GM12864 (cell line): ENCODE measurements at regions not wholly inside any gene's neighbourhood (a gene's known extent, or its start where the extent isn't known, plus 50 kb on each side); places are given as distances from the start of the nearest gene placed in this dataset.

Experiments
- DNase-seq: peaks from one replicate; pipeline ENCODE4 v3.0.0-alpha.2; 2011; ENCODE audit warnings: low read depth
- H3K4me3 ChIP-seq: 2 replicates; pipeline ENCODE4 v1.5.1; 2011; ENCODE audit warnings: mild to moderate bottlenecking, low read depth, low read length, control low read depth
- TF ChIP-seq, protein P1 (sequence below): IDR thresholded peaks from 2 replicates; pipeline ENCODE4 v1.5.1; 2011; ENCODE audit warnings: low read depth, mild to moderate bottlenecking, moderate library complexity, low read length, control low read depth, inconsistent platforms; ENCODE audit errors: missing control alignments

DNA sequence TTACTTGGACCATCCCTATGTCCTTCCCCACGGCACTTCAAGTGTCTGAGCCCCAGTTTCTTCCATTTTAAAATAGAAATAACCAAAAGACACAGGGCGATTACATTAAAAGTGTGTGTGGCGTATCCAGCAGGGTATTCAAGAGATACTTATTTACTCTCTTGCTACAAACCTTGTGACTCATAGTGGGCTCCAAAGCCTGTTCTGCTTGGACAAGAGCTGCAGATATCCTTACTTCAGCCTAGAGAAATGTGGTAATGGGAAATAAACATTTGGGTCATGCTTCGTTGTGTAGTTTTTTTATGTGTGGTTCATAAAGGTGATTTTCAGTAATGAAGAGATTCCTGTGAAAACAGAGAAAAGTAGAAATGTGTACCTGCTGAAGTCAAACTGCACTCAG, 288.9 kb upstream of the CDH11 start:
- no peak overlapping the region for H3K4me3 ChIP-seq
- TF ChIP-seq, protein P1, sequence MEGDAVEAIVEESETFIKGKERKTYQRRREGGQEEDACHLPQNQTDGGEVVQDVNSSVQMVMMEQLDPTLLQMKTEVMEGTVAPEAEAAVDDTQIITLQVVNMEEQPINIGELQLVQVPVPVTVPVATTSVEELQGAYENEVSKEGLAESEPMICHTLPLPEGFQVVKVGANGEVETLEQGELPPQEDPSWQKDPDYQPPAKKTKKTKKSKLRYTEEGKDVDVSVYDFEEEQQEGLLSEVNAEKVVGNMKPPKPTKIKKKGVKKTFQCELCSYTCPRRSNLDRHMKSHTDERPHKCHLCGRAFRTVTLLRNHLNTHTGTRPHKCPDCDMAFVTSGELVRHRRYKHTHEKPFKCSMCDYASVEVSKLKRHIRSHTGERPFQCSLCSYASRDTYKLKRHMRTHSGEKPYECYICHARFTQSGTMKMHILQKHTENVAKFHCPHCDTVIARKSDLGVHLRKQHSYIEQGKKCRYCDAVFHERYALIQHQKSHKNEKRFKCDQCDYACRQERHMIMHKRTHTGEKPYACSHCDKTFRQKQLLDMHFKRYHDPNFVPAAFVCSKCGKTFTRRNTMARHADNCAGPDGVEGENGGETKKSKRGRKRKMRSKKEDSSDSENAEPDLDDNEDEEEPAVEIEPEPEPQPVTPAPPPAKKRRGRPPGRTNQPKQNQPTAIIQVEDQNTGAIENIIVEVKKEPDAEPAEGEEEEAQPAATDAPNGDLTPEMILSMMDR: no peak
- no peak for DNase-seq

DNA sequence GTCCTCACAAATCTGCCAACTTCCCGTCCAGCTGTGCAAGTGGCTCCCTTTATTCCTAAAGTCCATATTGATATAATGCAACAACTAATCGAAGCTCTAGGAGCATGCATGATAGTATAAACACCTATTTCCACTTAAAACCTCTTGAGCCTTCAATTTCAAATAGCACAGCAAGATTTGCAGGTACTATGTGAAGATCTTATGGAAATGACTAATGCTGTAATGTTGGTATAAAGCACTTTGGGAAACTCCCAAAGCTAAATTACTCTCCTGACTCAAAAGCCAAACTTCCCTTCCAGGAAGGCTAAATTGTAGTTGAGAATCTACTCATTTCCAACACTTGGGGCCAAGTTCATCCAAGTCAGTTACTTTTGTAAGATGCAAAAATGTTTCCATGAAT, 287.6 kb upstream of the CDH11 start:
- H3K4me3 ChIP-seq: no peak overlapping the region
- TF ChIP-seq, protein P1: no peak
- no peak for DNase-seq

DNA sequence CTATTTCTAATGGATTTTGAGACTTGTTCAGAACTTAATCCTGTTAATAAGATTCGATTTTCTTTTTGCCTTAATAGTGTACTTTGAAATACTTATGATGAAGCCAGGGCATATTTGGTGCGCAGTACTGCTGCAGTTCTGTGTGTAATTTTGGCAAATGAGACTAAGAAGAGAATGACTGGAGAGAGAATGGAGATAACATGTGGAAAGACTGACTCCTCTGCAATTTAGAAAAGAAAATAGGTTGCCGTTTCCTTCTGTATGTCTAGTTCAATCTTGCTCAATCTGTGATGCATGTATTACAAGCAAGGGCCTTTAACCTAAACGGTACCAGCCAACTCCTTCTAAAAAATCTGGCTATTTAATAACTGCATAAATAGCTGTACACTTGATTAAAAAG, 285.1 kb upstream of the CDH11 start:
- DNase-seq: no peak
- H3K4me3 ChIP-seq: no peak overlapping the region
- TF ChIP-seq, protein P1: no peak

DNA sequence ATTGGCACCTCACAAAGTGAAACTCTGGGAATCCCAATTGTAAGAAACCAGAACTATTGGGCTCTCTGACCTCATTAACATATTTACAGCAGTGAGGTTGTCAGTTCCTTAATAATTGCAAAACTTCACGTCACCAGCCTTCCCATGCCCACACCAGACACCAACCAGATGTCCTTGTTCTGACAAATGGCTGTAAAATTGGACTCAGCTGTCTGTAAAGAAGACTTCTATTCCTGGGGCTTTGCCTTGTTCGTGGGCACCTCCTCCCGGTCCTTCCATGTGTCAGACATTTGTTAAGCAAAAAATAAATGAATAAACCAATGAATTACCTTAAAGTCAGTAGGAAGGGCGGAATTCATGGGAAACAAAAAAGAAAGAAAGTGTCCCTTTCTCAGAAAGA, 284.3 kb upstream of the CDH11 start:
- TF ChIP-seq, protein P1: no peak
- DNase-seq: no peak
- H3K4me3 ChIP-seq: no peak overlapping the region

DNA sequence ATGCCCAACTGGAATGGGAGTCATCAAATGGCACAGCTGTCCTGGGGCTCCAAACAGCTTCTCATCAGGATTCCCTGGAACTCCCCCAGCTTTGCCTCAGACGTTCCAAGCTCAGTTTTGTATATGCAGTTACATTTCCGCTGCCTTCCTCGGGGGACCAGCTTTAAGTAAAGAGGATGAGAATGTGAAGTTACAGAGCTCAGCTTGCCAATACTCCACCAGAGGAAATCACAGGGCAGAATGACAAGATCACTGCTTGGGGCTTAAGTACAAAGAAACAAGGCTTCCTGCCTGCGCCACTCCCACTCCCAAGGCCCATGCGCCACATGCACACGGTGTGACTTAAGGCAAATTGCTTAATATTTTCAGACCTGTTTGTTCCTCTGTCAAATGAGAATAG, 272.4 kb upstream of the CDH11 start:
- TF ChIP-seq, protein P1: no peak
- no peak overlapping the region for H3K4me3 ChIP-seq
- DNase-seq: no peak

DNA sequence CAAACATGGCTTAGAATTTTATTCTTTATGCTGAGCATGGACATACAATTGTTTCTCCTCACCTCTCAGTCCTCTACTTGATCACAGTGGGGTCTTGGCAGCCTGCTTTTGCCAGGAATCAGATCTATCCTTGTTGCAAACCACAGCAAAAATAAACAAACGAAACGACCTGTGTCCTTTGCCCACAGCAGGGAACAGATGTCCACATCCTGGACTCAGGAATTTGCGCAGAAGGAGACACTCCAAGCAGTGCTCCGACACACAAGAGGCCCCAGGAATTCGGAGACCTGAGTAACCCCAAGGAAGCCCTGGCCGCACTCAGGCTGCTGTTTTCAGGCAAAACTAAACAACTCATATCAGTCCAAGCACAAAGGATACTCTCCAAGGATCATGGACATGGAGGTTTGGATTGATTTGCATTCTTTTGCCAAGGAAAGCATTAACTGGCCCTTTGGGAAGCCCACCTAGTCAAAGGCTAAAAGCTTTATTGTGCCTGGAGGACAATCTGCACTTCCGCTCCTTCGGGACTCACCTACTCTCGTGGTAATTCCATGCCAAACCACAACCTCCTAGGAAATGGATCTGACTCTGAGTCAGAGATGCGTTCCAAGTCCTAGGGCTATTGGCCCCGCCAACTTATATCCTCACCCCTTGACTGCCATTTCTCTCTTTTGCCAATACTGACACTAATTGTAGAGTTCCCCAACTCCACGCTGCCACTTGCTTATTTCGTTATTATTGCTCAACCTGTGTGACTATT, 271.1 kb upstream of the CDH11 start:
- no peak overlapping the region for H3K4me3 ChIP-seq
- DNase-seq: no peak
- TF ChIP-seq, protein P1: no peak

DNA sequence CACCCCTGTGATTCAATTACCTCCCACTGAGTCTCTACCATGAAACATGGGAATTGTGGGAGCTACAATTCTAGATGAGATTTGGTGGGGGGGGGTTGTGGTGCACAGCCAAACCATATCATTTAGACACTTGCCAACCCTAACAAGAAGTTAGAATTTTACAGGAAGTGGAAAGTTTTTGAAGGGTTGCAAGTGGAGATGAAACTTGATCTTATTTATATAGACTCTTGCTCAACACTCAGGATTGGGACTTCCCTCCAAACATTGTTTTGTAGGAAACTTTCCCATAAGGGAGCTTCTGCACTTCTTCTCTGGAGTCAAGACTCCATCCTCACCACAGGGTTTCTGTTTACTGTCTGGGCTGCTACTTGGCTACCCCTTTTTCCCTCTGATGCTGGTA, 266.7 kb upstream of the CDH11 start:
- no peak for DNase-seq
- TF ChIP-seq, protein P1: no peak
- H3K4me3 ChIP-seq: no peak overlapping the region
